KOPT-K1 (cell line): ENCODE measurements at regions not wholly inside any gene's neighbourhood (a gene's known extent, or its start where the extent isn't known, plus 50 kb on each side); places are given as distances from the start of the nearest gene placed in this dataset.

ENCODE experiments used
- H3K27ac ChIP-seq: fragments of 200-600 bp; sonication (generic); 2 replicates; pipeline ENCODE4 v1.5.1; 2016; ENCODE audit warnings: antibody characterized with exemption, mild to moderate bottlenecking, low read depth, low read length; ENCODE audit not compliant: poor library complexity, severe bottlenecking
- H3K36me3 ChIP-seq: fragments of 200-600 bp; sonication (generic); 2 replicates; pipeline ENCODE4 v1.5.1; 2017; ENCODE audit warnings: antibody characterized with exemption, mild to moderate bottlenecking, low read length, moderate library complexity; ENCODE audit not compliant: insufficient read depth
- H3K9me3 ChIP-seq: fragments of 200-600 bp; sonication (generic); 2 replicates; pipeline ENCODE4 v1.5.1; 2017; ENCODE audit warnings: antibody characterized with exemption, low read length, mild to moderate bottlenecking; ENCODE audit not compliant: insufficient read depth, poor library complexity, severe bottlenecking

DNA sequence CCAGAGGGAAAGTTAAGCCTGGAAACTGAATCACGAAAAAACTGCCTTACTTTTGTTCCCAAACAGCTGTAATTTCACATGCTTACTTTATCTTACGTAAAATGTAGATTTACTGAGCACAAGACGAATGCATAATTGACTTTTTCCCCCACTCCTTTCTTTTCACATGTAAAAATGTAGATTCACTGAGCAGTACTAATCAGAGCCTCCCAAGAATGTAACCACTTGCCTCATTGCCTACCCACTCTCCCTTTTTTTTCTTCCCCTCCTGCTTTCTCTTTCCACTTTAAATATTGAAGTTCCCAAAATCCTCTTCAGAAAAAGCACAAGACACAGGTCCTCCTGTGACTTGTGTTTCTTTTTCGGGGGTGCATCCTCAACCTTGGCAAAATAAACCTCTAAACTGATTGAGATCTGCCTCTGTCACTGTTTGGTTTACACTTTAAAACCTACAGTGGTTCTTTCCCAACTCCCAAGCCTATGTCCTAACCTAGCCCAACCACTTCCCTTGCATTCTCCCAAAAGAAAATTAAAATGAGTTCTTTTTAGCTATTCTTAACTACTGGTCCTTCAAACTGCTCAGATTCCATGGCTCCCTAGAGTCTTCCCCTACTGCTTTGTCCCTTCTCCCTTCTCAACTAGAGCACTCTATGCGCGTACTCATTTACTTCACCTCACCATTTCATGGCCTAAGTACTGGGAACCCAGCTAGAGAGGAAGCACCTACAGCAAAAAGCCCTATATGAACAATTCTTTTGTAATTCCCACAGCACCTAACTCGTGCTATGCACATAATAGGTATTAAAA, 236.6 kb upstream of the MKLN1 start:
- Histone ChIP-seq H3K36me3 (no peaks in the 10 kb centered on the region), H3K27ac (no peak overlapping the region), H3K9me3 (no peaks in the 10 kb centered on the region)

DNA sequence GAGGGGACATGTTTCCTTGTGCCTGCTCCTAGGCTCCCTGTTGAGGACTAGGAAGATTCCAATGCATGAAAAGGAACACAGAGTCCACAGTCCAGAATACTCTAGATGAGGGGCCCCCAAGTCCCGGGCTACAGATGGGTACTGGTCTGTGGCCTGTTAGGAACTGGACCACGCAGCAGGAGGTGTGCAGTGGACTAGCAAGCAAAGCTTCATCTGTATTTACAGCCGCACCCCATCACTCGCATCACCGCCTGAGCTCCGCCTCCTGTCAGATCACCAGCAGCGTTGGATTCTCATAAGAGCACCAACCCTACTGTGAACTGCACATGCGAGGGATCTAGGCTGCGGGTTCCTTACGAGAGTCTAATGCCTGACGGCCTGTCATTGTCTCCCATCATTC, 233.0 kb upstream of the MKLN1 start:
- Histone ChIP-seq H3K27ac (no peak overlapping the region), H3K36me3 (no peaks in the 10 kb centered on the region), H3K9me3 (no peaks in the 10 kb centered on the region)

DNA sequence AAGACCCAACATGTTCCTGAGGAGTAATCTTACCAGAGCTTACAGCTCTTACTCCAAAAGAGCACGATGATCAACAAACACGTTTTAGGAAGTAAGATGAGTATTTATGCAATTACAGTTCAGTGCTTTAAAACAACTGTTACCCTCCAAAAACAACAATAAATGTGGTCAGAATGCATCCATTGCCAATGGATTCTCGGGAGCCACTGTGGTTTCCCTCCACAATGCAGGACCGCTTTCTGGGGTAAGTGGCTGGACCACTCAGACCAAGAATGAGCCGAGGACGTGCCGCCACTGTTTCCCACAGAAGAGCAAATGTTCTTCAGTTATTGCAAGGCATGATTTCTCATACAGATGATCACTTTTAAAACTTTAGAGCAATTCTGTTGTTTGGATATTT, 232.3 kb upstream of the MKLN1 start:
- Histone ChIP-seq H3K36me3 (no peaks in the 10 kb centered on the region), H3K9me3 (no peaks in the 10 kb centered on the region)

DNA sequence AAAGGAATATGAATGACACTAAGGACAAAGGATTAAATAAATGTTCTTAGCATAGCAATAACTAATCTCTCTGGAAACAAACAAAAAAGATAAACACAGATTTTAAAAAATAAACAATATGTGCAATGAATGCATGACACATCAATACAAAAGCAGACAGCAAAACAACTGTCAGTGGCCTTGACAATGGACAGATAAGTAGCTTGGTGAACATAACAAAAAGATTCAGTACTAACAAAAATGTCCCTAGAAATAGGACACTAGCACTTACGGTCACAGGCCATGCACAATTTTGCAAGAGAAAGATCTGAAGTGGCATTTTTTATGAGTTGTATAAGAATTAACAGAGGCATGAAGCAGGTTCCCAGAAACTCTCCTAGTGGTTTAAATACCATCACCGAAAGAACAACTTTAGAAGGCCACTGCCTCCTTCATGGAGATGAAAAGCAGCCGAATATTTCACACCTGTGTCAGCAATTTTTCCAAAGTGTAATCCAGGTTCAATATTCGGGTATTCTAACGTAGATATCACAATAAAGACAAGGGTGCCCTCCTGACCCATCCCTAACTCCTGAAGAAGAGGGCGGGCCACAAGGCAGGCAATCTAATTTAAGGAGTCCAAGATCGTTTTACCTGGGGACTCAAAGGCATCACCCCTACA, 231.3 kb upstream of the MKLN1 start:
- Histone ChIP-seq H3K9me3 (no peaks in the 10 kb centered on the region), H3K27ac (no peak overlapping the region)

More for the DNA sequence above, 232.3 kb upstream of the MKLN1 start:
- no peak overlapping the region for H3K27ac ChIP-seq

DNA sequence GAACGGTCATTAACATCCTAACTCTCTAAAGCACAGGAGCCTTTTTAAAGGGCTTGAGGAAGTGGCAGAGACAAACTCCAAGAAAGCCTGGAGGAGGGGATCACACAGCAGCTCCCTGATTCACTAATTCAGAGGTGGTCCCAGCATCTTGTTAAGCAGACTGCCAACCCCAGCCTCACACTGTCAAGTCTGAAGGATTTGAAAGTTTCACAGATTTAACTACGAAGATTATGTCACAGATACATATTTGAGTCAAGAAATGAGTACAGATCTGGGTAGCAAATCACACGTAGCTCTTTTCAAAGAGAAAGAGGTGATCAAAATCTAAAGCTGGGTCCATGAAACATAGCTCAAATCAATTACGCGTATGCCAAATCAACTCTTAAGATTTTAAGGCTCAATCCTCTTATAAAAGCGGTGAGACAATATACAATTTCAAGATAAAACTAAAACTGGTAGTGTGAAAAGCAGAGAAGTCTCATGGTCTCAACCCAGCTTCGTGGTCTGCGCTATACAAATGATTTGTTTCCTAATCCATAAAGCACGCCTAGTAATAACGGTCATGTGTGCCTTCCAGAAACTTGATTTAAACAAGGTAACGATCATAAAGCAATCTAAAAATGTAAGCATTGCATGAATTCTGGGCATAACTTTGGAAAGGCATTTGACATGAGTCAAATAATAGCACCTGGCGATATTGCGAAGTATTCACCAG, 229.9 kb upstream of the MKLN1 start:
- no peak overlapping the region for H3K27ac ChIP-seq
- no peaks in the 10 kb centered on the region for H3K36me3 ChIP-seq
- no peaks in the 10 kb centered on the region for H3K9me3 ChIP-seq

More for the DNA sequence above, 231.3 kb upstream of the MKLN1 start:
- no peaks in the 10 kb centered on the region for H3K36me3 ChIP-seq

DNA sequence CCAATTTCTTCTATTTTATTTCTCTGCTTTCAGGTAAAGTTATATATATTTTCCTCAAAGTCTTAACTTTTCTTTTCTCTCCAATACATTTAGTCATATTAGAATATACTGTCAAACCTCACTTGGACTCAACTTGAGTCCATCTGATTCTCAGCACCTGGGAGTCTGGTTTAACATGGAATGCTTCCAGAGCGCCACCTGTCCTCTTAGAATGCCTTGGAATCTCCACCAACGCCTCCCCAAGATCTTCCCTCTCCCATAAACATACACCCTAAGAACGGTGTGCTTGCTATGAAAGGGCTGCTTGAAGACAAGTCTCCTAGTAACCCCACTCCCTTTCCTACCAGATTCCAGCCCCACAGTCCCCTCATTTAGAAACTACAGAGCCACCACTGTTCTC, 229.1 kb upstream of the MKLN1 start:
- H3K27ac ChIP-seq, result no peak overlapping the region
- H3K36me3 ChIP-seq, result no peaks in the 10 kb centered on the region
- no peaks in the 10 kb centered on the region for H3K9me3 ChIP-seq

DNA sequence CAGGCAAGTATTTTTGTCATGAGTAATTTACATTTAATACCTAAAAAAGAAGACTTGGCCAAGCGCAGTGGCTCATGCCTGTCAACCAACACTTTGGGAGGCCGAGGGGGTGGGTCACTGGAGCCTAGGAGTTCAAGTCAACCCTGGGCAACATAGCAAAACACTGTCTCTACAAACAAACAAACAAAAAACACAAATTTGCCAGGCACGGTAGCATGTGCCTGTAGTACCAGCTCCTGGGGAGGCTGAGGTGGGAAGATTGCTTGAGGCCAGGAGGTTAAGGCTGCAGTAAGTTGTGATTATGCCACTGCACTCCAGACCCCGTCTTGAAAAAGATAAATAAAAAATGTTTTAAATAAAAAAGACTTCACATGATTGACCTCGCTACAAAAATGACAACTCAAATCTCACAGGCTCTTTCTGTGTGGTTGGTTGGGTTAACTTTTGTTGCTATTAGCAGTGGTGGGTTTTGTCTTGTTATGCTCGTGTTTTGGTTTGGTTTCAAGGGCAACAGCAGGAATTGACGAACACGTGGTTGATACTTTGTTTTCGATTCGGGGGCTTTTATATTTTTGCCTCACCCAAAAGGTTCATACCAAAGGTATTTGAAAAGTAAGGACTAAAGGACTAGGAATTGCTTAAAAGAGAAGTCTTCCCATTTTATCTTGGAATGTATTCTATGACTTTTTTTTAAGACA, 227.2 kb upstream of the MKLN1 start:
- H3K36me3 ChIP-seq, result no peaks in the 10 kb centered on the region
- no peaks in the 10 kb centered on the region for H3K9me3 ChIP-seq
- no peak overlapping the region for H3K27ac ChIP-seq

DNA sequence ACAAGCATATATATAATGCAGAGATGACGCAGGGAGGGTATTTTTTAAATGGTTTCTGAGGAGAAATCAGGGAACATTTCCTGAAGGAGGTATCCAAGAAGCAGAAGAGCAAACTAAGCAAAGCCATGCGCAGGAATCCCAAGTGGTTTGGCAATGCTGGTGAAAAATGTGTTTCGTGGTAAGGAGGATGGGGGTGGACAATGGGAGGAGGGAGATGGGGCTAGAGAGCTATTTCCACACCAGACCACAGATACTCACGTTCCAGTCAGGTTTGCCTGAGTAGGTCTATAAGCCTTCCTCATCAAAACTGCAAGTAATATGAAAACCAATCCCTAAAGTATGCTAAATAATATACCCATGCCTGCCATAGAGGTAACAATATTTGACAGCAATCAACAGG, 223.7 kb upstream of the MKLN1 start:
- no peak overlapping the region for H3K27ac ChIP-seq

DNA sequence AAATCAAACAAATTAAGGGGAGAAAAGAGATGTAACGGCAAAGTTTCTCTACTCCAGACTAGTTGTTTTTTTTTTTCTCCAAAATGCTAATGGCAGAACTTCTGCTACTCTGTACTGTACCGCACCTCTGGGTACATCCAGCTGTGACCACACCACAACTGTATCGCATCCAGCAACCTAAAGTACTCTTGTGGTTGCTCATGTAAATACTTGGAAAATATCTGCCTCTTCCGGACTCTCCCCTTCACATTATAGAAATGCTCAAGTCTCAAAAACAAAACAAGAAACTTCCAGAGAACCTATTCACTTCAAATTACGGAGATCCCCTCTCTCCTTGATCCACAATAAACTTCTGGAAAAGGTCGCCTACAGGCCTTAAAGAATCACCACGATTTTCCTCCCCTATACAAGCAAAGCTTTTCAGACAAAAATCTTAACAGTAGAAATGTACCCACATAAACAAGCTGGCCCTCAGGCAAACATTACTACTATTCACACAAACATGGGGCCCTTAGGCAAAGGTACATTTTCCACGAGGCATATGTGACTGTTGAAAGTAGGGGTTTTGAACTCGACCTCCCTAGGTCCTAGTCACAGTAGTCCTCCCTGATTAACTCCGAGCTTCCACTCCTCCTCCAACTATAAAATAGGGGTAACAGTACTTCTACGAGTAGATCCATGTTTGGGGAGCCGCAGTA, 222.9 kb upstream of the MKLN1 start:
- Histone ChIP-seq H3K36me3 (no peaks in the 10 kb centered on the region), H3K27ac (no peak overlapping the region), H3K9me3 (no peaks in the 10 kb centered on the region)

More for the DNA sequence above, 223.7 kb upstream of the MKLN1 start:
- no peaks in the 10 kb centered on the region for H3K9me3 ChIP-seq
- no peaks in the 10 kb centered on the region for H3K36me3 ChIP-seq

DNA sequence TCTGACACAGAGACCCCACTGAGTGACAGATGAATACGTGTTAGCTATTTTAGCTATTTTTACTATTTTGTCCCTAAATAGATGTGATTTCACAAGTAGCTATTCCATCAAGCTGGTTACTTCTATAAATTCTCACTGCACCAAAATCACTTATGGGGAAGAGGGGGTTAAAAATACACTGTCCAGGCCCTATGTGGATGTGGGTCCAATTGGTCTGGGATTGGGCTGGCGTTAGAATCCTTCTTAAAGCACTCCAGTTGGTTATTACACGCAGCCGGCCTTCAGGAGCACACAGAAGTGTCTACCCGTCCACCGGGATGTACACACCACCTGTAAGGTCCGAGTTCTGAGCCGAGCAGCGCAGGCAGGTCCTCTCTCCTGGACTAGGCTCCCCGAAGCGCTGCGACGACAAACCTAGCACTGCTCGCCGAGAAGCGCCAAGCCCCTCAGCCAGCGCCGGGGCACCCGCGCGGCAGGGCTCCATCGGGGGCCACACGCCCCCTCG, 222.3 kb upstream of the MKLN1 start:
- Histone ChIP-seq H3K36me3 (no peaks in the 10 kb centered on the region), H3K9me3 (no peaks in the 10 kb centered on the region), H3K27ac (peak overlapping the region; percentile 17)

DNA sequence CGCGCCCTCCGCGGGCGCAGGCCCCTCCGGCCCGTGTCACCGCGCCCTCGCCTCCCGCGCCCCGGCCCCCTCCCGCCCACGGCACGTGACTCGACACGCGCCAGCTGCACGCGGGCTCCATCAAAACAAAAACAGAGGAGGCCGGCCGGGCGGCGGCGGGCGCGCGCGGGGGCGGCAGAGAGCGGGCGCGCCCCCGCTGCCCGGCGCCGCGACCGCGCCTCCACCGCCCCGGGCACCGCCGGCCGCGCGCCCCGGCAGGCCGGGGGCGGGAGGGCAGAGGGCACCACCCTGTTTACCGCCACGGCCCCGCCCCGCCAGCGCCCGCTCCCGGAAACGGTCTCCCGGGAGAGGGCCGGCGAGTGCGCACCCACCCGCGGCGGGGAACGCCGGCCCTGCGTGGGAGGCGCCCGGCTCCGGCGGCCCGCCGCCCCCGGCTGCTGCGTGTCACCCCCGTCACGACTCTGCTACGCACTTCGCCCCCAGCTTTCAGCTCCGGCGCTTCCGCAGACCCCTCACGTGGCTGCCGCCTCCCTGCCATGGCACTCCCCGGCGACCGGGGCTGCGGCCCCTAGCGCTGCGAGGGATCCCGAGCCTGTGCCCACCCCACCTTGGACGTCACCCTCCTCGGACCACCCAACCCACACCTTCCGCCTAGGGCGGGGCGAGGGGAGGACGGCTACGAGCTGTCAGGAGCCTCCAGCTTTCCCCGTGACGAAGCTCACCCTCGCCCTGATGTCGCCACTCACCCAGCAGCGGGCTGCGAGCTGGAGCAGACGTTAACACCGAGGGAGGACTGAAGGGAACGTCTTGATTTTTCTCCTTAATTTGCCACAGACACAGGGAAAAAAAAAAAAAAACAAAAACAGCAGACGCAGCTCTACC, 221.6 kb upstream of the MKLN1 start:
- no peaks in the 10 kb centered on the region for H3K9me3 ChIP-seq
- H3K36me3 ChIP-seq, result no peaks in the 10 kb centered on the region
- peak overlapping the region; percentile 55 for H3K27ac ChIP-seq

DNA sequence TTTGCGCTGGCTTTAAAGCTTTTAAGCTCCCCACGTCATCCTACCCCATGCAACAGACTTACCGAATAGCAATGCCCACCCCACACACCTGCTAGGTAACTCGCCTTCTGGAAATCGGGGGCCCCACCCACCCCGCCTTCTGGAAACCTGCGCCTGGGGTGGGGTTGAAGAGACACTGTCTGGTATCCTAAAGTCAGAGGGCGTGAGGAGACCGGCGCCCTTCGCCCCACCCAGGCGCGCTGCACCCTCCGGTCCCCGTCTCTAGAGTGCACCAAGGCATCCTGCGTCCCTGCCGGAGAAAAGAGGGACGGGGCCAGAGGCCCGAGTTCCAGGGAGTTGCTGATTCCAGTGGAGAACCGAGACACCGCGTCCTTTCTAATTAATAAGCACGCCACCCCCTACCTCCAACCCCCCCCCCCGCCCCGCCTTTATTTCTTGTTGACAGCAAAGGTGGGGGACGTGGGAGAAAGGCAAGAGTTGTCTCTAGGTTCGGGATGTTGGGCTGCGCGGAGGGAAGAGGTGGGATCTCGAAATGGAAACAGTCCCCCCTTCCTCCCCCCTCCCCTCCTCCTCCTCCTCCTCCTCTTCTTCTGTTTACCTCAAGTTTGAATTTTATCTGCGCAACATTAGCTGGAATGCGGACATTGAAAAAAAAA, 220.9 kb upstream of the MKLN1 start:
- no peaks in the 10 kb centered on the region for H3K36me3 ChIP-seq
- no peaks in the 10 kb centered on the region for H3K9me3 ChIP-seq
- peak overlapping the region; percentile 55 for H3K27ac ChIP-seq
